BE2C (cell line): ENCODE measurements at regions not wholly inside any gene's neighbourhood (a gene's known extent, or its start where the extent isn't known, plus 50 kb on each side); places are given as distances from the start of the nearest gene placed in this dataset.

Experiments
- DNase-seq: peaks from one replicate; pipeline ENCODE4 v3.0.0-alpha.2; 2020
- H3K27me3 ChIP-seq: fragments of 250-450 bp; sonication (Bioruptor Pico); 2 replicates; pipeline ENCODE4 v1.5.1; 2020; ENCODE audit warnings: mild to moderate bottlenecking
- H3K36me3 ChIP-seq: fragments of 250-450 bp; sonication (Bioruptor Pico); 2 replicates; pipeline ENCODE4 v1.5.1; 2020; ENCODE audit warnings: mild to moderate bottlenecking
- H3K4me1 ChIP-seq: fragments of 250-450 bp; sonication (Bioruptor Pico); 2 replicates; pipeline ENCODE4 v1.5.1; 2020
- H3K4me3 ChIP-seq: 2 replicates; pipeline ENCODE4 v1.5.1; 2011; ENCODE audit warnings: low read depth, low read length
- H3K9me3 ChIP-seq: fragments of 250-450 bp; sonication (Bioruptor Pico); 2 replicates; pipeline ENCODE4 v1.5.1; 2020
- TF ChIP-seq, protein P1 (sequence below): IDR thresholded peaks from 2 replicates; pipeline ENCODE4 v1.5.1; 2012; ENCODE audit warnings: mild to moderate bottlenecking, low read depth, low read length

DNA sequence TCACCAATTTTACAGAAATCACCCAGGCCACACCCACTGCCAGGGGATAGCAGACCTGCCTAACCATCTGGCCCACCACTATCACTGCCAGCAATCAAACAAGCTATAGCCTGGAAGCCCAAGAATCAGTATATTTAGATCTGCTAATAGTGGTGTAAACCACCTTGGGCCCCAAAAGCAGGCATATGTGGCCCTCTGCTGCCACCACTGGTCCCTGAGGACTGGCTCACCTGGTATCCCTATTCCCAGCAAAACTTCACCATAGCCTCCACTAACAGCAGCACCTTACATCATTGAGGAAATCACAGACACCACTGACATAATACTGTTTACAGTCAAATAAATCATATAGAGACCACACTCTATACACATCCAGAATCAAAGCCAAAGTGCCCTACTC is 880.4 kb upstream of the MAN1A1 start:
- TF ChIP-seq, protein P1, sequence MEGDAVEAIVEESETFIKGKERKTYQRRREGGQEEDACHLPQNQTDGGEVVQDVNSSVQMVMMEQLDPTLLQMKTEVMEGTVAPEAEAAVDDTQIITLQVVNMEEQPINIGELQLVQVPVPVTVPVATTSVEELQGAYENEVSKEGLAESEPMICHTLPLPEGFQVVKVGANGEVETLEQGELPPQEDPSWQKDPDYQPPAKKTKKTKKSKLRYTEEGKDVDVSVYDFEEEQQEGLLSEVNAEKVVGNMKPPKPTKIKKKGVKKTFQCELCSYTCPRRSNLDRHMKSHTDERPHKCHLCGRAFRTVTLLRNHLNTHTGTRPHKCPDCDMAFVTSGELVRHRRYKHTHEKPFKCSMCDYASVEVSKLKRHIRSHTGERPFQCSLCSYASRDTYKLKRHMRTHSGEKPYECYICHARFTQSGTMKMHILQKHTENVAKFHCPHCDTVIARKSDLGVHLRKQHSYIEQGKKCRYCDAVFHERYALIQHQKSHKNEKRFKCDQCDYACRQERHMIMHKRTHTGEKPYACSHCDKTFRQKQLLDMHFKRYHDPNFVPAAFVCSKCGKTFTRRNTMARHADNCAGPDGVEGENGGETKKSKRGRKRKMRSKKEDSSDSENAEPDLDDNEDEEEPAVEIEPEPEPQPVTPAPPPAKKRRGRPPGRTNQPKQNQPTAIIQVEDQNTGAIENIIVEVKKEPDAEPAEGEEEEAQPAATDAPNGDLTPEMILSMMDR: peak; percentile 31
- Histone ChIP-seq H3K4me3 (no peak overlapping the region), H3K36me3 (no peaks in the 10 kb centered on the region), H3K27me3 (no peaks in the 10 kb centered on the region), H3K4me1 (no peaks in the 10 kb centered on the region), H3K9me3 (no peaks in the 10 kb centered on the region)
- DNase-seq: no peak

DNA sequence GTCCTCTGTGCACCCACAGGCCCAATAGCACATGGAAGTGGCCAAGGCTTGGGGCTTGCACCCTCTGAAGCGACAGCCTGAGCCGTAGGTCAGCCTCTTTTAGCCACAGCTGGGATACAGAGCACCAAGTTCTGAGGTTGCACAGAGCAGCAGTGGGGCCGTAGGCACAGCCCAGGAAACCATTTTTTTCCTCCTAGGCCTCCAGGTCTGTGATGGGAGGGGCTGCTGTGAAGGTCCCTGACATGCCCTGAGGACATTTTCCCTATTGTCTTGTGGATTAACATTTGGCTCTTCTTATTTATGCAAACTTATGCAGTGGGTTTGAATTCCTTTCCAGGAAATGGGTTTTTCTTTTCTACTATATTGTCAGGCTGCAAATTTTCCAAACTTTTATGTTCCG is 878.7 kb upstream of the MAN1A1 start:
- DNase-seq: no peak
- H3K9me3 ChIP-seq: no peaks in the 10 kb centered on the region
- no peaks in the 10 kb centered on the region for H3K4me1 ChIP-seq
- no peaks in the 10 kb centered on the region for H3K36me3 ChIP-seq
- TF ChIP-seq, protein P1: no peak
- H3K27me3 ChIP-seq: no peaks in the 10 kb centered on the region
- H3K4me3 ChIP-seq: no peak overlapping the region

GRCh38 chr6:120219339-120219738 is 869.8 kb upstream of the MAN1A1 start:
- Histone ChIP-seq H3K36me3 (no peaks in the 10 kb centered on the region), H3K4me3 (no peak overlapping the region), H3K9me3 (no peaks in the 10 kb centered on the region), H3K4me1 (peaks cover 3% of the 10 kb centered on the region), H3K27me3 (no peaks in the 10 kb centered on the region)
- TF ChIP-seq, protein P1: no peak
- DNase-seq: no peak

- Histone ChIP-seq H3K4me1 (peaks cover 11% of the 10 kb centered on the region), H3K27me3 (no peaks in the 10 kb centered on the region), H3K9me3 (no peaks in the 10 kb centered on the region), H3K4me3 (no peak overlapping the region), H3K36me3 (no peaks in the 10 kb centered on the region)
- TF ChIP-seq, protein P1: no peak
- no peak for DNase-seq
Observed at GRCh38 chr6:120214088-120214499, 864.5 kb upstream of the MAN1A1 start.

GRCh38 chr6:120211955-120212792 is 862.6 kb upstream of the MAN1A1 start:
- Histone ChIP-seq H3K36me3 (no peaks in the 10 kb centered on the region), H3K4me1 (peaks cover 11% of the 10 kb centered on the region), H3K9me3 (no peaks in the 10 kb centered on the region), H3K27me3 (no peaks in the 10 kb centered on the region), H3K4me3 (no peak overlapping the region)
- no peak for DNase-seq
- TF ChIP-seq, protein P1: no peak

DNA sequence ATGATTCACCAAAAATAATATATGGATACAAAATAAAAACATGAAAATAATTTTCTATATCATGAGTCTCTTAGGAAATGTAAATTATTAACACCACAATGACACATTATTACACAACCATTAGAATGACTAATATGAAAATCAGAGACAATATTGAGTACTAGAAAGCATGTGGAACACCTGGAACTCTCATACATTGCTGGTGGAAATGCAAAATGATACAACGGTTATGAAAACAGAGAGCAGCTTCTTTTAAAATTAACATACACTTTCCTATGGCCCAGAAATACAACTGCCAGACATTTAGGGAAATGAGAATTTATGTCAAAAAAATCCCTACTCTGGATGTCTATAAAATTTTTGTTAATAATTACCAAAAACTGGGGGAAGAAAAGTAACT is 853.3 kb upstream of the MAN1A1 start:
- no peak for DNase-seq
- TF ChIP-seq, protein P1: no peak
- H3K4me1 ChIP-seq: no peaks in the 10 kb centered on the region
- no peaks in the 10 kb centered on the region for H3K9me3 ChIP-seq
- no peaks in the 10 kb centered on the region for H3K27me3 ChIP-seq
- H3K36me3 ChIP-seq: no peaks in the 10 kb centered on the region
- no peak overlapping the region for H3K4me3 ChIP-seq
